Activated CD4-positive, alpha-beta T cell treated with anti-CD3 and anti-CD28 coated beads for 36 hours (primary cell): ENCODE measurements at regions not wholly inside any gene's neighbourhood (a gene's known extent, or its start where the extent isn't known, plus 50 kb on each side); places are given as distances from the start of the nearest gene placed in this dataset.

Source experiments
- ATAC-seq: fragments of 200-7000 bp; cut with Tn5 transposase; one replicate; pipeline ENCODE4 v1.10.0; 2021; ENCODE audit warnings: mild to moderate bottlenecking, moderate library complexity
- CTCF ChIA-PET: fragments of 350-600 bp; sonication (Branson Sonifier 250); formaldehyde crosslinking; loops from one replicate; lab custom pipeline; 2021; ENCODE audit warnings: antibody characterized with exemption; lab: Charles Lee
- POLR2A ChIA-PET: fragments of 350-600 bp; sonication (Branson Sonifier 250); formaldehyde crosslinking; loops from one replicate; lab custom pipeline; 2021; ENCODE audit warnings: antibody characterized with exemption, inconsistent platforms; lab: Charles Lee
- DNase-seq: peaks from one replicate; pipeline ENCODE4 v3.0.0-alpha.2; 2020
- H3K27ac Mint-ChIP-seq: one replicate; pipeline ENCODE4 v1.8.0; 2021; ENCODE audit warnings: mixed read lengths
- H3K27me3 Mint-ChIP-seq: one replicate; pipeline ENCODE4 v1.8.0; 2021; ENCODE audit warnings: mixed read lengths
- H3K36me3 Mint-ChIP-seq: one replicate; pipeline ENCODE4 v1.8.0; 2021; ENCODE audit warnings: low read depth, mixed read lengths
- H3K4me1 Mint-ChIP-seq: one replicate; pipeline ENCODE4 v1.8.0; 2021; ENCODE audit warnings: mixed read lengths
- H3K4me3 Mint-ChIP-seq: one replicate; pipeline ENCODE4 v1.8.0; 2021; ENCODE audit warnings: mild to moderate bottlenecking, moderate library complexity, mixed read lengths
- H3K9me3 Mint-ChIP-seq: one replicate; pipeline ENCODE4 v1.8.0; 2021; ENCODE audit warnings: low read depth, mixed read lengths
- intact Hi-C, 2 experiments: fragments of 100-400 bp; cut with DNase I in 1 of 2; cut with micrococcal nuclease in 1 of 2; formaldehyde crosslinking; loops; one replicate each; pipeline versions ENCODE4 v1.14.2 to v1.15.1; 2022 to 2024; cut with DNase I, micrococcal nuclease

DNA sequence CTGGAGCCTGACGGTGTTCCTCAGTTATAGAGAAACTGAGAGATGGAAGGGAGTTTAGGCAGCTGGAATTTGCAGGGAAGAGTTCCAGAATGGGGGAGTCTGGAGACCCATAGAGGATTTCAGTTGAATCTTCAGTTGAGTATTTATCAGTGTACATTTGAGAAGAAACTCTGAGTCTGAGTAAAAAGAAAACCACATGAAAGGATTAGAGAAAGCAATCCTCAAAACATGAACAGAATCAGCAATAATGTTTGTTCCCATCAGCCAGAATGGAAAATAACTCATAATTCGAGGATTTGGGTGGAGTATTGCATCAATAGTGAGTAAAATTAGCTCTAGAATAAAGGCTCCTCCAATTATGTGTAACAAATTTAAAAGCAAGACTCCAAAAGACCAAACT is 130.0 kb upstream of the AHR start:
- ChIA-PET POLR2A (no interaction called here), CTCF (interaction anchor here (1.1 kb wide), 1 partner anchor 9 kb away, joined by 5 read pairs; no protein-coding TSS in a partner anchor)
- Mint-ChIP-seq H3K27me3 (no peaks in the 10 kb centered on the region), H3K4me1 (peaks cover 24% of the 10 kb centered on the region), H3K4me3 (no peak overlapping the region), H3K36me3 (no peaks in the 10 kb centered on the region), H3K9me3 (no peaks in the 10 kb centered on the region), H3K27ac (peak overlapping the region; percentile 17)
- intact Hi-C loops, result loop anchor here (1.0 to 10.0 kb wide), 4 partner anchors 36 to 766 kb away; no protein-coding TSS in a partner anchor
- ATAC-seq, result peak; percentile 27
- DNase-seq, result no peak

- no peaks in the 10 kb centered on the region for H3K27me3 Mint-ChIP-seq
- peaks cover 25% of the 10 kb centered on the region for H3K4me1 Mint-ChIP-seq
- H3K4me3 Mint-ChIP-seq, result no peak overlapping the region
- DNase-seq, result no peak
- ATAC-seq, result no peak
- H3K27ac Mint-ChIP-seq, result no peak overlapping the region
- CTCF ChIA-PET, result no interaction called here
- no peaks in the 10 kb centered on the region for H3K36me3 Mint-ChIP-seq
- POLR2A ChIA-PET, result no interaction called here
- intact Hi-C loops, result no loop called here
- no peaks in the 10 kb centered on the region for H3K9me3 Mint-ChIP-seq
Measured at GRCh38 chr7:17171427-17171826, 127.0 kb upstream of the AHR start.

DNA sequence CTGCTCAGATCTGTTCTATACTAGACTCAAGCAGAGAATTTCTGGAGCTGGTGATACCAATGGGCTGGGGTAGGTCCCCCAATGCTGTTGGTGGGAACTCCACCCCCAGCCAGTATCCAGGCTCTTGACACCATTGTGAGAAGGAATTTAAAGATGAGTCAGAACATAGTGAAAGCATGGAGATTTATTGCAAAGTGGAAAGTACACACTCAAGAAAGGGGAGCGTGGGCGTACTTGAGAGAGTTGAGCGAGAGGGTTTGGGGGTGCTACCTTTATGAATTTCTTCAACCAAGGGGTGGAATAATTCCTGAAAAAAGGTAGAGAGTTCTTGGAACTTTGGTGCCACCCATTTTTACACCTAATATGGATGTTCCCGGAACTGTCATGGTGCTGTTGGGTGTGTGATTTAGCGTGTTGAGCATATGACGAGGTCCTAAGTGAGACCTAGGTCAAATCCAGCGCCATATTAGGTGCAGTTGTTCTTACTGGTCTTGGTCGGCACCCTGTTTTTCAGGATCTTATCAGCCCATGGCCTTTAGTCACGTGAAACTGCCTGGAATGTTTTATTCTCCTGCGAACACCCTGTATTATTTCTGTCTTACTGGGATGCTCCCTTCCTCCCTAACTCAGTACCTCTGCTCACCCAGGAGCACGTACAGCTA is 122.0 kb upstream of the AHR start:
- no peak overlapping the region for H3K27ac Mint-ChIP-seq
- H3K4me1 Mint-ChIP-seq, result peaks cover 3% of the 10 kb centered on the region
- H3K4me3 Mint-ChIP-seq, result no peak overlapping the region
- no peak for DNase-seq
- ATAC-seq, result no peak
- intact Hi-C loops, result no loop called here
- ChIA-PET CTCF (no interaction called here), POLR2A (interaction anchor here (0.6 kb wide), 1 partner anchor 197 kb away, joined by 3 read pairs; no protein-coding TSS in a partner anchor)
- no peaks in the 10 kb centered on the region for H3K27me3 Mint-ChIP-seq
- H3K36me3 Mint-ChIP-seq, result no peaks in the 10 kb centered on the region
- no peaks in the 10 kb centered on the region for H3K9me3 Mint-ChIP-seq

GRCh38 chr7:17178545-17178944 is 119.9 kb upstream of the AHR start:
- Mint-ChIP-seq H3K36me3 (no peaks in the 10 kb centered on the region), H3K4me1 (peaks cover 3% of the 10 kb centered on the region), H3K4me3 (no peak overlapping the region), H3K27ac (no peak overlapping the region), H3K9me3 (no peaks in the 10 kb centered on the region), H3K27me3 (no peaks in the 10 kb centered on the region)
- intact Hi-C loops, result no loop called here
- CTCF ChIA-PET, result no interaction called here
- POLR2A ChIA-PET, result no interaction called here
- no peak for ATAC-seq
- DNase-seq, result no peak

- H3K27me3 Mint-ChIP-seq, result no peaks in the 10 kb centered on the region
- no peak overlapping the region for H3K4me3 Mint-ChIP-seq
- H3K4me1 Mint-ChIP-seq, result peaks cover 15% of the 10 kb centered on the region
- DNase-seq (no peak), ATAC-seq (no peak)
- CTCF ChIA-PET, result no interaction called here
- H3K9me3 Mint-ChIP-seq, result no peaks in the 10 kb centered on the region
- no peaks in the 10 kb centered on the region for H3K36me3 Mint-ChIP-seq
- H3K27ac Mint-ChIP-seq, result no peak overlapping the region
- POLR2A ChIA-PET, result no interaction called here
- intact Hi-C loops, result no loop called here
Measured at GRCh38 chr7:17181482-17181881, 117.0 kb upstream of the AHR start.

- H3K9me3 Mint-ChIP-seq, result no peaks in the 10 kb centered on the region
- H3K27me3 Mint-ChIP-seq, result no peaks in the 10 kb centered on the region
- peaks cover 23% of the 10 kb centered on the region for H3K4me1 Mint-ChIP-seq
- POLR2A ChIA-PET, result no interaction called here
- CTCF ChIA-PET, result interaction anchor here (0.5 to 0.7 kb wide), 3 partner anchors 9 to 1162 kb away, joined by 3 read pairs; no protein-coding TSS in a partner anchor
- H3K27ac Mint-ChIP-seq, result no peak overlapping the region
- H3K36me3 Mint-ChIP-seq, result no peaks in the 10 kb centered on the region
- ATAC-seq (no peak), DNase-seq (no peak)
- intact Hi-C loops, result loop anchor here in 1 of 2 experiments (2.0 kb wide), 1 partner anchor 59 kb away; no protein-coding TSS in a partner anchor
- H3K4me3 Mint-ChIP-seq, result no peak overlapping the region
Measured at GRCh38 chr7:17183630-17184328, 114.7 kb upstream of the AHR start.

DNA sequence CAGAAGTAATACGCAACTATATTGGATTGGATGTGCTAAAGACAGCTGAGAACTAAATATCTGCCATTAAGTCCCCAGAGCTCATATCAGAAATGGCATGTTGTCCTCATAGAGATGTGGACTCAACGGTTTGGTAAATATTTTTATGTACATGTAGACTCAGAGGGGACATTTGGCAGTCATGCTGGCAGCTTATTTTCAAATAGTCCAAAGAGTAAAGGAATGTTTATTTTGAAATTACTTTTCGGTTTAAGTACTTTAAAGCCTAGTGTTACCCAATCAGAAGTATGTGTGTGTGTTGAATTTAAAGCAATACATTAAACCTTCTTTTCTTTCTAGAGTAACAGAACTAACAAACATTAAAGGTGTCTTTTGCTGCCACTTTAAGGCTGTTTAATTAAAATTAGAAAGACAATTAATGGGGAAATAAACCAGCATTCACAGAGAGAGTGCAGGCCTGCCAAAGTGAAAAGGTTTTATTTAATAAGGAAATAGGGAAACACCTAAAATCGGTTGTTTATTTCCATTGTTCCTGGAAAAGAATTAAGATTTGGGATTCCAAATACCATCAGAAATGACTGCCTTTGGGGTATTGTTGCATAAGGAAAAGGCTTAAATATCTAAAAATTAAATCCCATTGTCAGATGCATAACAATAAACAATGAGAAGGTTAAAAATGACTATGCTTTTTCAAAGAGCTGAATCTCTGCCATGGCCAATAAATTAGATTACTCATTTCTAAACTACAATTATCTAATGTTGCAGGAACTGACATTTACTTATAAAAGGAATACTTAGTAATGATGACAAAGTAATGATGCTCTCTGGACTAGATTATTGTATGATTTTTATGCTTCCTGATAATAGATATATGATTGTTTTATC is 113.4 kb upstream of the AHR start:
- Mint-ChIP-seq H3K4me3 (no peak overlapping the region), H3K9me3 (no peaks in the 10 kb centered on the region), H3K4me1 (peaks cover 23% of the 10 kb centered on the region), H3K27ac (no peak overlapping the region), H3K36me3 (no peaks in the 10 kb centered on the region), H3K27me3 (no peaks in the 10 kb centered on the region)
- intact Hi-C loops, result loop anchor here in 1 of 2 experiments (2.0 kb wide), 1 partner anchor 60 kb away; no protein-coding TSS in a partner anchor
- no peak for DNase-seq
- POLR2A ChIA-PET, result no interaction called here
- CTCF ChIA-PET, result no interaction called here
- peak; percentile 26 for ATAC-seq

DNA sequence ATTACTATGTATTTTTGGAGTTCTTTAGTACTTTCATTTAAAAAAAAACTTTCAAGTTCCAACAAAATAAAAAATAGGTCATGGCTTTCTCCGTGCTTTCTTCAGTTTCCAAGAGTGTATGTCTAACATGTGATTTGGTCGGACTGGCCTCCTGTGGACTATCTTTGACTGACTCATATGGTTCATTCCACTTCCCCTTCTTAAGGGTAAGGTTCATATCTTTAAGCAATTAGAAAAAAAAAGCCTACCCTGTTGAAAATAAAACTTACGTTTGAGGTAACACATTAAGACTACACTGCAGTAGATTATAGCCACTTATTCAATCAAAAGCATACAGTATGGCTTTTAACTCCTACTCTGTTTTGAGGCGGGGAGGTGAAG is 112.8 kb upstream of the AHR start:
- ATAC-seq (peak; percentile 78), DNase-seq (no peak)
- POLR2A ChIA-PET, result no interaction called here
- H3K4me1 Mint-ChIP-seq, result peaks cover 23% of the 10 kb centered on the region
- no peaks in the 10 kb centered on the region for H3K27me3 Mint-ChIP-seq
- H3K4me3 Mint-ChIP-seq, result no peak overlapping the region
- H3K27ac Mint-ChIP-seq, result no peak overlapping the region
- no peaks in the 10 kb centered on the region for H3K36me3 Mint-ChIP-seq
- intact Hi-C loops, result loop anchor here in 1 of 2 experiments (2.0 kb wide), 1 partner anchor 61 kb away; no protein-coding TSS in a partner anchor
- CTCF ChIA-PET, result no interaction called here
- no peaks in the 10 kb centered on the region for H3K9me3 Mint-ChIP-seq

DNA sequence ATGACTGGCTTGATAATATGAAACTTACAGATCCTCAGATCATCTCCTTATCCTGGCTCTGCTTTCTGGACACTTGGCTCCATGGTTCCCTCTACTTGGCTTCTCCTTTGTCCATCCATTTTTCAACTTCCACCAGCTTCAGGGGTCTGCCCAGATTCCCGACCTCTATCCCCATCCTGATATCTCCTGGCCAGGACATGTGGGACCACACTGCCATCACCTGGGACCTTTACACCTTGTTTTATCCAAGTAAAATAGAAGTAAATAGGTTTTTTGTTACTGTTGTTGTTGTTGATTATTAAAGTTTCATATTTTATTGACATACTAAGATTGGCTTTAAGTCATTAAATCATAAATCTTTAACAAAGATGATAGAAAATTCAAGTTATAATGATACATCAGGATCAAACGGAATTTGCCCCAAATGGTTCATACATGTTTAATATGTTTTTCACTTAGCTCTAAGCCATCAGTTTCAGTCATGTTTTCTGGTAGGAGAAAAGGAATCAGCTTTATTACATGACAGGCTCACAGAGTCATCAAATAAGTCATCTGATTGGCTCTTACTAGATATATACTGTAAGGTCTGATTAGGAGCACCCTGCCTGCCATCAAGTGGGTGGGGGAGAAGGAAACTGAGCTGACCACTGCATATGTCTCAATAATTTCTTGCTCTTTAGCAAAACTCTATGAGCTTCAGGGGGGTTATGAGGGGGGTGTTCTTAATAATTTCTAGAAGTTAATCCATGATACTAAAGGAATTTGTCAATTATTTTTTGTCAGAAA is 111.5 kb upstream of the AHR start:
- peaks cover 23% of the 10 kb centered on the region for H3K4me1 Mint-ChIP-seq
- intact Hi-C loops, result no loop called here
- H3K27me3 Mint-ChIP-seq, result no peaks in the 10 kb centered on the region
- no peak for ATAC-seq
- H3K36me3 Mint-ChIP-seq, result no peaks in the 10 kb centered on the region
- H3K9me3 Mint-ChIP-seq, result no peaks in the 10 kb centered on the region
- DNase-seq, result no peak
- H3K27ac Mint-ChIP-seq, result no peak overlapping the region
- POLR2A ChIA-PET, result interaction anchor here (0.6 kb wide), 1 partner anchor 216 kb away, joined by 6 read pairs; no protein-coding TSS in a partner anchor
- CTCF ChIA-PET, result interaction anchor here (0.7 to 1.0 kb wide), 3 partner anchors 116 to 204 kb away, joined by 3 read pairs; no protein-coding TSS in a partner anchor
- no peak overlapping the region for H3K4me3 Mint-ChIP-seq

GRCh38 chr7:17194656-17195055 is 103.8 kb upstream of the AHR start:
- Mint-ChIP-seq H3K36me3 (no peaks in the 10 kb centered on the region), H3K27me3 (no peaks in the 10 kb centered on the region), H3K4me1 (peaks cover 12% of the 10 kb centered on the region), H3K27ac (no peak overlapping the region), H3K9me3 (no peaks in the 10 kb centered on the region), H3K4me3 (no peak overlapping the region)
- POLR2A ChIA-PET, result interaction anchor here (0.6 kb wide), 1 partner anchor 542 kb away, joined by 4 read pairs; no protein-coding TSS in a partner anchor
- intact Hi-C loops, result no loop called here
- CTCF ChIA-PET, result interaction anchor here (1.0 kb wide), 1 partner anchor 212 kb away, joined by 3 read pairs; no protein-coding TSS in a partner anchor
- ATAC-seq (no peak), DNase-seq (no peak)
